ENCODE measurements at regions not wholly inside any gene's neighbourhood (a gene's known extent, or its start where the extent isn't known, plus 50 kb on each side); places are given as distances from the start of the nearest gene placed in this dataset.

DNA sequence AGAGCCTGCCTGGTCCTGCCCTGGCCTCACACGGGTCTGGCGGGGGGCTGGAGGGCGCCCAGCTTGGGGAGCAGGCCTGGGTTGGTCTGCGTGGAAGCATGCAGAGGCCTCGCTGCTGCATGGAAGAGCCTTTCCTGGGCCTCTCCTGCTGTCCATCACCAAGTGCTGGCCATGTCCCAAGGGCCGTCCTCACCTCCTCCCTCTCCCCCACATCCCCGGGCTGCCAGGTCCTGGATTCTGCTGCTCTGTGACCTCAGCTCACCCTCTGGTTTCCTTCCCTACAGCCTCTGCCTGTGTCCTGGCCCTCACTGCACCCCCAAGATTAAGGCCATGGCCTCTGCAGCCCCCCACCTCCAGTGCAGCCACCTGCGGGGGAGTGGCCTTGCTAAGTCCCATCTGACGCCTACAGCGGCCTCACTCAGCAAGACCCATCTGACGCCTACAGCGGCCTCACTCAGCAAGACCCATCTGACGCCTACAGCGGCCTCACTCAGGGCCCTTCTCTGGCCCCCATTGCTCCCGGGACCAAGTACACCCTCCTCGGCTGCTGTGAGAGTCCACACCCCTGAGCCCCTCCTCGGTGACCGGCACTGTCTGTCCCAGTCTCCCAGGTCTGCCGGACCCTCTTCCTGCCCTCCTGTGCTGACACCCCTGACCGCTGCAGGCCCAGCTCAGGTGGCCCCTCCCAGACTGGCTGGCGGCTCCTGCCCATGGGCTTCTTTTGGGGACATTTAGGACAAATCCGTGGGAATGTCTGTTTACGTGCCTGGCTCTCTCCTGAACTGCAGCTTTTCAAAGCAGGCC is 119.5 kb upstream of the B3GAT1 start (continued):
- TF ChIP-seq, protein P1, sequence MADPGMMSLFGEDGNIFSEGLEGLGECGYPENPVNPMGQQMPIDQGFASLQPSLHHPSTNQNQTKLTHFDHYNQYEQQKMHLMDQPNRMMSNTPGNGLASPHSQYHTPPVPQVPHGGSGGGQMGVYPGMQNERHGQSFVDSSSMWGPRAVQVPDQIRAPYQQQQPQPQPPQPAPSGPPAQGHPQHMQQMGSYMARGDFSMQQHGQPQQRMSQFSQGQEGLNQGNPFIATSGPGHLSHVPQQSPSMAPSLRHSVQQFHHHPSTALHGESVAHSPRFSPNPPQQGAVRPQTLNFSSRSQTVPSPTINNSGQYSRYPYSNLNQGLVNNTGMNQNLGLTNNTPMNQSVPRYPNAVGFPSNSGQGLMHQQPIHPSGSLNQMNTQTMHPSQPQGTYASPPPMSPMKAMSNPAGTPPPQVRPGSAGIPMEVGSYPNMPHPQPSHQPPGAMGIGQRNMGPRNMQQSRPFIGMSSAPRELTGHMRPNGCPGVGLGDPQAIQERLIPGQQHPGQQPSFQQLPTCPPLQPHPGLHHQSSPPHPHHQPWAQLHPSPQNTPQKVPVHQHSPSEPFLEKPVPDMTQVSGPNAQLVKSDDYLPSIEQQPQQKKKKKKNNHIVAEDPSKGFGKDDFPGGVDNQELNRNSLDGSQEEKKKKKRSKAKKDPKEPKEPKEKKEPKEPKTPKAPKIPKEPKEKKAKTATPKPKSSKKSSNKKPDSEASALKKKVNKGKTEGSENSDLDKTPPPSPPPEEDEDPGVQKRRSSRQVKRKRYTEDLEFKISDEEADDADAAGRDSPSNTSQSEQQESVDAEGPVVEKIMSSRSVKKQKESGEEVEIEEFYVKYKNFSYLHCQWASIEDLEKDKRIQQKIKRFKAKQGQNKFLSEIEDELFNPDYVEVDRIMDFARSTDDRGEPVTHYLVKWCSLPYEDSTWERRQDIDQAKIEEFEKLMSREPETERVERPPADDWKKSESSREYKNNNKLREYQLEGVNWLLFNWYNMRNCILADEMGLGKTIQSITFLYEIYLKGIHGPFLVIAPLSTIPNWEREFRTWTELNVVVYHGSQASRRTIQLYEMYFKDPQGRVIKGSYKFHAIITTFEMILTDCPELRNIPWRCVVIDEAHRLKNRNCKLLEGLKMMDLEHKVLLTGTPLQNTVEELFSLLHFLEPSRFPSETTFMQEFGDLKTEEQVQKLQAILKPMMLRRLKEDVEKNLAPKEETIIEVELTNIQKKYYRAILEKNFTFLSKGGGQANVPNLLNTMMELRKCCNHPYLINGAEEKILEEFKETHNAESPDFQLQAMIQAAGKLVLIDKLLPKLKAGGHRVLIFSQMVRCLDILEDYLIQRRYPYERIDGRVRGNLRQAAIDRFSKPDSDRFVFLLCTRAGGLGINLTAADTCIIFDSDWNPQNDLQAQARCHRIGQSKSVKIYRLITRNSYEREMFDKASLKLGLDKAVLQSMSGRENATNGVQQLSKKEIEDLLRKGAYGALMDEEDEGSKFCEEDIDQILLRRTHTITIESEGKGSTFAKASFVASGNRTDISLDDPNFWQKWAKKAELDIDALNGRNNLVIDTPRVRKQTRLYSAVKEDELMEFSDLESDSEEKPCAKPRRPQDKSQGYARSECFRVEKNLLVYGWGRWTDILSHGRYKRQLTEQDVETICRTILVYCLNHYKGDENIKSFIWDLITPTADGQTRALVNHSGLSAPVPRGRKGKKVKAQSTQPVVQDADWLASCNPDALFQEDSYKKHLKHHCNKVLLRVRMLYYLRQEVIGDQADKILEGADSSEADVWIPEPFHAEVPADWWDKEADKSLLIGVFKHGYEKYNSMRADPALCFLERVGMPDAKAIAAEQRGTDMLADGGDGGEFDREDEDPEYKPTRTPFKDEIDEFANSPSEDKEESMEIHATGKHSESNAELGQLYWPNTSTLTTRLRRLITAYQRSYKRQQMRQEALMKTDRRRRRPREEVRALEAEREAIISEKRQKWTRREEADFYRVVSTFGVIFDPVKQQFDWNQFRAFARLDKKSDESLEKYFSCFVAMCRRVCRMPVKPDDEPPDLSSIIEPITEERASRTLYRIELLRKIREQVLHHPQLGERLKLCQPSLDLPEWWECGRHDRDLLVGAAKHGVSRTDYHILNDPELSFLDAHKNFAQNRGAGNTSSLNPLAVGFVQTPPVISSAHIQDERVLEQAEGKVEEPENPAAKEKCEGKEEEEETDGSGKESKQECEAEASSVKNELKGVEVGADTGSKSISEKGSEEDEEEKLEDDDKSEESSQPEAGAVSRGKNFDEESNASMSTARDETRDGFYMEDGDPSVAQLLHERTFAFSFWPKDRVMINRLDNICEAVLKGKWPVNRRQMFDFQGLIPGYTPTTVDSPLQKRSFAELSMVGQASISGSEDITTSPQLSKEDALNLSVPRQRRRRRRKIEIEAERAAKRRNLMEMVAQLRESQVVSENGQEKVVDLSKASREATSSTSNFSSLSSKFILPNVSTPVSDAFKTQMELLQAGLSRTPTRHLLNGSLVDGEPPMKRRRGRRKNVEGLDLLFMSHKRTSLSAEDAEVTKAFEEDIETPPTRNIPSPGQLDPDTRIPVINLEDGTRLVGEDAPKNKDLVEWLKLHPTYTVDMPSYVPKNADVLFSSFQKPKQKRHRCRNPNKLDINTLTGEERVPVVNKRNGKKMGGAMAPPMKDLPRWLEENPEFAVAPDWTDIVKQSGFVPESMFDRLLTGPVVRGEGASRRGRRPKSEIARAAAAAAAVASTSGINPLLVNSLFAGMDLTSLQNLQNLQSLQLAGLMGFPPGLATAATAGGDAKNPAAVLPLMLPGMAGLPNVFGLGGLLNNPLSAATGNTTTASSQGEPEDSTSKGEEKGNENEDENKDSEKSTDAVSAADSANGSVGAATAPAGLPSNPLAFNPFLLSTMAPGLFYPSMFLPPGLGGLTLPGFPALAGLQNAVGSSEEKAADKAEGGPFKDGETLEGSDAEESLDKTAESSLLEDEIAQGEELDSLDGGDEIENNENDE (IDR thresholded peaks at IDR 0.05; ENCODE audit: insufficient replicate concordance, low read length) = no peak
- no peak for TF ChIP-seq PHF8 (conservative IDR thresholded peaks at IDR 0.05; ENCODE audit: low read depth, low read length)
- no peak for TF ChIP-seq POU5F1 (IDR thresholded peaks at IDR 0.05; ENCODE audit: low read depth, low read length)
- TF ChIP-seq EGR1 (IDR thresholded peaks at IDR 0.05; ENCODE audit: borderline replicate concordance, low read depth, low read length) = no peak
- no peak for TF ChIP-seq CBX8 (IDR thresholded peaks at IDR 0.05; ENCODE audit: borderline replicate concordance, low read depth, low read length)
- TF ChIP-seq BCL11A (IDR thresholded peaks at IDR 0.05; ENCODE audit: low read depth in 2 of 2, low read length in 2 of 2) = no peak
- TF ChIP-seq SIN3A (conservative IDR thresholded peaks at IDR 0.05 in 1 of 2, IDR thresholded peaks at IDR 0.05 in 1 of 2; ENCODE audit: low read depth in 1 of 2, low read length in 2 of 2) = no peak
- no peak for TF ChIP-seq KDM1A (IDR thresholded peaks at IDR 0.05; ENCODE audit: borderline replicate concordance, low read length)
